ENCODE measurements at regions not wholly inside any gene's neighbourhood (a gene's known extent, or its start where the extent isn't known, plus 50 kb on each side); places are given as distances from the start of the nearest gene placed in this dataset.

- TF ChIP-seq, protein P1, sequence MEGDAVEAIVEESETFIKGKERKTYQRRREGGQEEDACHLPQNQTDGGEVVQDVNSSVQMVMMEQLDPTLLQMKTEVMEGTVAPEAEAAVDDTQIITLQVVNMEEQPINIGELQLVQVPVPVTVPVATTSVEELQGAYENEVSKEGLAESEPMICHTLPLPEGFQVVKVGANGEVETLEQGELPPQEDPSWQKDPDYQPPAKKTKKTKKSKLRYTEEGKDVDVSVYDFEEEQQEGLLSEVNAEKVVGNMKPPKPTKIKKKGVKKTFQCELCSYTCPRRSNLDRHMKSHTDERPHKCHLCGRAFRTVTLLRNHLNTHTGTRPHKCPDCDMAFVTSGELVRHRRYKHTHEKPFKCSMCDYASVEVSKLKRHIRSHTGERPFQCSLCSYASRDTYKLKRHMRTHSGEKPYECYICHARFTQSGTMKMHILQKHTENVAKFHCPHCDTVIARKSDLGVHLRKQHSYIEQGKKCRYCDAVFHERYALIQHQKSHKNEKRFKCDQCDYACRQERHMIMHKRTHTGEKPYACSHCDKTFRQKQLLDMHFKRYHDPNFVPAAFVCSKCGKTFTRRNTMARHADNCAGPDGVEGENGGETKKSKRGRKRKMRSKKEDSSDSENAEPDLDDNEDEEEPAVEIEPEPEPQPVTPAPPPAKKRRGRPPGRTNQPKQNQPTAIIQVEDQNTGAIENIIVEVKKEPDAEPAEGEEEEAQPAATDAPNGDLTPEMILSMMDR (conservative IDR thresholded peaks at IDR 0.05; ENCODE audit: low read depth, low read length): no peak
- TF ChIP-seq EZH2 (IDR thresholded peaks at IDR 0.05; ENCODE audit: low read length, unreplicated experiment) (no peak), EZH2phosphoT487 (IDR thresholded peaks at IDR 0.05; ENCODE audit: borderline replicate concordance, low read length) (no peak)
Measured at GRCh38 chr12:5203720-5204119, 160.0 kb downstream of the KCNA5 start.
